HepG2 (cell line): ENCODE measurements at regions not wholly inside any gene's neighbourhood (a gene's known extent, or its start where the extent isn't known, plus 50 kb on each side); places are given as distances from the start of the nearest gene placed in this dataset.

Experiments used
- ATAC-seq: fragments of 200-7000 bp; cut with Tn5 transposase; 3 replicates; pipeline ENCODE4 v1.9.1; 2020; ENCODE audit warnings: mild to moderate bottlenecking, moderate library complexity
- BruUV-seq: library from RNA; stranded (reverse); fragments of 400-500 nt; replicated peaks from 2 replicates; lab custom pipeline; 2021; lab: Mats Ljungman, UMichigan
- CTCF ChIA-PET: fragments of 300-600 bp; formaldehyde crosslinking; extraction: SDS; loops from one replicate; lab custom pipeline; 2021; ENCODE audit warnings: low total read pairs, inconsistent platforms, low intra/inter-chr PET ratio; lab: Yijun Ruan, JAX
- POLR2A ChIA-PET: fragments of 350-600 bp; sonication (Branson Sonifier 250); formaldehyde crosslinking; loops from one replicate; lab custom pipeline; 2020; ENCODE audit warnings: antibody characterized with exemption, inconsistent platforms; lab: Yijun Ruan, JAX
- DNase-seq: peaks from one replicate; pipeline ENCODE4 v3.0.0-alpha.2; 2015; ENCODE audit warnings: low spot score
- FAIRE-seq: peaks from 3 replicates; lab custom pipeline; 2011; peaks lifted over from hg19 to GRCh38; lab: Jason Lieb, UNC
- H2AFZ ChIP-seq: one replicate; pipeline ENCODE4 v1.6.1; 2011; ENCODE audit warnings: low read length, inconsistent platforms
- H3K27ac ChIP-seq: fragments of 300-600 bp; 3 replicates; pipeline ENCODE4 v1.8.0; 2011; ENCODE audit warnings: mixed run types, mild to moderate bottlenecking, mixed read lengths, low read length, inconsistent platforms; ENCODE audit not compliant: insufficient read depth; ENCODE audit errors: extremely low read length
- H3K27me3 ChIP-seq, 2 experiments: fragments of 200-600 bp in 1 of 2; 2 replicates in 1 of 2; 3 replicates in 1 of 2; pipeline versions ENCODE4 v1.6.0 to v1.8.0; 2011; ENCODE audit warnings: low read length in 2 of 2, mild to moderate bottlenecking in 2 of 2, moderate library complexity in 2 of 2, inconsistent platforms in 1 of 2; ENCODE audit not compliant: insufficient read depth in 2 of 2, control insufficient read depth in 1 of 2
- H3K36me3 ChIP-seq, 2 experiments: fragments of 200-600 bp in 1 of 2; replicated peaks in 1 of 2; 2 replicates in 1 of 2; 3 replicates in 1 of 2; pipeline versions ENCODE4 v1.5.1 to v1.8.0; 2011; ENCODE audit warnings: low read length in 2 of 2, inconsistent platforms in 1 of 2; ENCODE audit not compliant: insufficient read depth in 2 of 2, control insufficient read depth in 1 of 2
- H3K4me1 ChIP-seq: 2 replicates; pipeline ENCODE4 v1.5.1; 2012; ENCODE audit warnings: low read length, inconsistent platforms; ENCODE audit not compliant: insufficient read depth
- H3K4me2 ChIP-seq: 2 replicates; pipeline ENCODE4 v1.6.0; 2011; ENCODE audit warnings: low read depth, low read length, inconsistent platforms
- H3K4me3 ChIP-seq, 3 experiments: fragments of 200-600 bp in 1 of 3; sonication (generic), shearing (Covaris generic) in 1 of 3; replicated peaks in 1 of 3; 2 replicates each; pipeline ENCODE4 v1.5.1; 2011 to 2016; ENCODE audit warnings: low read length in 3 of 3, inconsistent platforms in 2 of 3, low read depth in 2 of 3, mild to moderate bottlenecking in 2 of 3, control low read depth in 1 of 3, mixed read lengths in 1 of 3; ENCODE audit not compliant: insufficient read depth in 1 of 3
- H3K79me2 ChIP-seq: one replicate; pipeline ENCODE4 v1.6.1; 2011; ENCODE audit warnings: low read length, inconsistent platforms; ENCODE audit not compliant: insufficient read depth
- H3K9ac ChIP-seq: 2 replicates; pipeline ENCODE4 v1.6.0; 2011; ENCODE audit warnings: mild to moderate bottlenecking, low read depth, low read length, inconsistent platforms; ENCODE audit not compliant: insufficient read depth
- H3K9me3 ChIP-seq: 2 replicates; pipeline ENCODE4 v1.5.1; 2012; ENCODE audit warnings: mild to moderate bottlenecking, low read length
- H4K20me1 ChIP-seq: 2 replicates; pipeline ENCODE4 v1.6.0; 2011; ENCODE audit warnings: inconsistent platforms, mild to moderate bottlenecking, low read length, moderate library complexity; ENCODE audit not compliant: insufficient read depth
- BRF2 ChIP-seq: sonication (generic); formaldehyde crosslinking; IDR thresholded peaks from 2 replicates; pipeline ENCODE4 v1.8.1; 2022; ENCODE audit warnings: mild to moderate bottlenecking, missing genetic modification reagents
- CSRNP2 ChIP-seq: sonication (generic); formaldehyde crosslinking; conservative IDR thresholded peaks from 2 replicates; pipeline ENCODE4 v1.8.0; 2022; ENCODE audit warnings: low read depth, missing genetic modification reagents
- NFIC ChIP-seq: IDR thresholded peaks from 2 replicates; pipeline ENCODE4 v1.6.1; 2012; ENCODE audit warnings: mild to moderate bottlenecking, low read length, inconsistent platforms
- NKX3-1 ChIP-seq: sonication (generic); formaldehyde crosslinking; IDR thresholded peaks from 2 replicates; pipeline ENCODE4 v1.5.0; 2020; ENCODE audit warnings: missing genetic modification reagents
- NR0B2 ChIP-seq: sonication (generic); formaldehyde crosslinking; IDR thresholded peaks from 2 replicates; pipeline ENCODE4 v1.4.0; 2020; ENCODE audit warnings: mild to moderate bottlenecking, missing genetic modification reagents
- RBM22 ChIP-seq: fragments of 200-400 bp; formaldehyde crosslinking; optimal IDR thresholded peaks from 2 replicates; pipeline ENCODE3; 2017; ENCODE audit warnings: mild to moderate bottlenecking, low read length, moderate library complexity
- SAP130 ChIP-seq: IDR thresholded peaks from 2 replicates; pipeline ENCODE4 v1.6.1; 2016; ENCODE audit warnings: low read depth
- TSC22D2 ChIP-seq: sonication (generic); formaldehyde crosslinking; IDR thresholded peaks from 2 replicates; pipeline ENCODE4 v1.5.1; 2020; ENCODE audit warnings: missing genetic modification reagents, mild to moderate bottlenecking, borderline replicate concordance
- ZFP36L2 ChIP-seq: sonication (generic); formaldehyde crosslinking; IDR thresholded peaks from 2 replicates; pipeline ENCODE4 v1.4.0; 2020; ENCODE audit warnings: missing genetic modification reagents
- ZNF3 ChIP-seq: IDR thresholded peaks from 2 replicates; pipeline ENCODE4 v1.7.0; 2017; ENCODE audit warnings: inconsistent platforms
- ZNF335 ChIP-seq: sonication (generic); formaldehyde crosslinking; IDR thresholded peaks from 2 replicates; pipeline ENCODE4 v1.4.0; 2020; ENCODE audit warnings: missing genetic modification reagents
- ZNF543 ChIP-seq: sonication (generic); formaldehyde crosslinking; IDR thresholded peaks from 2 replicates; pipeline ENCODE4 v1.4.0; 2020; ENCODE audit warnings: mild to moderate bottlenecking, missing genetic modification reagents
- ZNF713 ChIP-seq: sonication (generic); formaldehyde crosslinking; IDR thresholded peaks from 2 replicates; pipeline ENCODE4 v1.4.0; 2020; ENCODE audit warnings: mild to moderate bottlenecking, missing genetic modification reagents
- ZNF790 ChIP-seq: sonication (generic); formaldehyde crosslinking; IDR thresholded peaks from 2 replicates; pipeline ENCODE4 v1.8.0; 2022; ENCODE audit warnings: missing genetic modification reagents, mild to moderate bottlenecking, borderline replicate concordance
- WGBS: methylation state at CpG from one replicate; pipeline ENCODE4 v1.1.6; 2017; ENCODE audit warnings: low lambda C conversion rate; 5-methylcytosine and 5-hydroxymethylcytosine counted together
- in situ Hi-C: cut with HindIII; loops from 2 replicates; pipeline ENCODE4 v1.10.0; 2017; ENCODE audit warnings: low pct_unique_long_range_greater_than_20kb; ENCODE audit not compliant: extremely low pct_ligation_motif_present
- intact Hi-C: fragments of 100-400 bp; cut with micrococcal nuclease; formaldehyde crosslinking; loops from one replicate; pipeline ENCODE4 v1.10.0; 2022; ENCODE audit not compliant: unreplicated experiment

- no TSS peak for BruUV-seq
- FAIRE-seq (no peak), ATAC-seq (no peak), DNase-seq (no peak)
- H3K9ac ChIP-seq: no peak overlapping the region
- TF ChIP-seq ZNF3 (no peak), NFIC (no peak), NKX3-1 (CRISPR knock-in tag) (no peak), ZNF713 (CRISPR knock-in tag) (no peak), ZNF790 (CRISPR knock-in tag) (no peak), SAP130 (no peak), NR0B2 (CRISPR knock-in tag) (no peak), RBM22 (no peak), CSRNP2 (CRISPR knock-in tag) (no peak), ZNF543 (CRISPR knock-in tag) (no peak), ZNF335 (no peak), TSC22D2 (CRISPR knock-in tag) (no peak), ZFP36L2 (CRISPR knock-in tag) (no peak), BRF2 (CRISPR knock-in tag) (no peak)
- no peaks in the 10 kb centered on the region for H3K9me3 ChIP-seq
- ChIA-PET CTCF (no interaction called here), POLR2A (no interaction called here)
- no peaks in the 10 kb centered on the region for H3K36me3 ChIP-seq
- no peak overlapping the region for H3K4me3 ChIP-seq
- intact Hi-C loops (no loop called here), in situ Hi-C loops (no loop called here)
- no peak overlapping the region for H2AFZ ChIP-seq
- H3K79me2 ChIP-seq: no peaks in the 10 kb centered on the region
- no peaks in the 10 kb centered on the region for H3K4me1 ChIP-seq
- H3K4me2 ChIP-seq: no peak overlapping the region
- H3K27me3 ChIP-seq: peaks cover 2 to 5% of the 10 kb centered on the region in 2 experiments; a peak in 1 of 5 replicates
- no peaks in the 10 kb centered on the region; the same call in 1 of the 2 replicates for H4K20me1 ChIP-seq
- H3K27ac ChIP-seq: no peak overlapping the region
- WGBS: 38% methylated on average over 6 of the region's 6 CpGs
Observed at GRCh38 chr6:6479785-6480184, 108.7 kb upstream of the LY86 start.
